Karpas-422 (cell line): ENCODE measurements at regions not wholly inside any gene's neighbourhood (a gene's known extent, or its start where the extent isn't known, plus 50 kb on each side); places are given as distances from the start of the nearest gene placed in this dataset.

ENCODE experiments used
- DNase-seq: peaks from one replicate; pipeline ENCODE4 v3.0.0-alpha.2; 2015
- H2AFZ ChIP-seq: fragments of 200-600 bp; sonication (generic); 2 replicates; pipeline ENCODE4 v1.6.1; 2014; ENCODE audit warnings: antibody characterized with exemption, low read length, mixed read lengths
- H3K27ac ChIP-seq: fragments of 200-600 bp; sonication (generic); 2 replicates; pipeline ENCODE4 v1.5.1; 2014; ENCODE audit warnings: mild to moderate bottlenecking, low read length, moderate library complexity
- H3K27me3 ChIP-seq: fragments of 200-600 bp; sonication (generic); 2 replicates; pipeline ENCODE4 v1.6.1; 2014; ENCODE audit warnings: low read length, mixed read lengths
- H3K36me3 ChIP-seq: fragments of 200-600 bp; sonication (generic); 2 replicates; pipeline ENCODE4 v1.6.1; 2014; ENCODE audit warnings: low read length, mixed read lengths; ENCODE audit not compliant: insufficient read depth
- H3K4me1 ChIP-seq: fragments of 200-600 bp; sonication (generic); 2 replicates; pipeline ENCODE4 v1.6.1; 2014; ENCODE audit warnings: mild to moderate bottlenecking, low read length, mixed read lengths
- H3K4me2 ChIP-seq: fragments of 200-600 bp; sonication (generic); 2 replicates; pipeline ENCODE4 v1.6.1; 2014; ENCODE audit warnings: low read length, low read depth, mild to moderate bottlenecking; ENCODE audit not compliant: poor library complexity, severe bottlenecking
- H3K4me3 ChIP-seq: fragments of 200-600 bp; sonication (generic); 2 replicates; pipeline ENCODE4 v1.5.1; 2014; ENCODE audit warnings: mild to moderate bottlenecking, antibody characterized with exemption, low read length, mixed read lengths
- H3K79me2 ChIP-seq: fragments of 200-600 bp; sonication (generic); 2 replicates; pipeline ENCODE4 v1.6.1; 2014; ENCODE audit warnings: mild to moderate bottlenecking, low read length, mixed read lengths
- H3K9ac ChIP-seq: fragments of 200-600 bp; sonication (generic); 2 replicates; pipeline ENCODE4 v1.6.0; 2014; ENCODE audit warnings: low read length
- H3K9me2 ChIP-seq: fragments of 200-600 bp; sonication (generic), shearing (Covaris generic); replicated peaks from 2 replicates; pipeline ENCODE4 v1.6.0; 2014; ENCODE audit warnings: mild to moderate bottlenecking, low read length, moderate library complexity; ENCODE audit not compliant: insufficient read depth
- H3K9me3 ChIP-seq: fragments of 300-700, 200-600 bp; sonication (generic); 2 replicates; pipeline ENCODE4 v1.6.1; 2014; ENCODE audit warnings: low read length, mixed read lengths
- H4K20me1 ChIP-seq: fragments of 200-600 bp; sonication (generic); 2 replicates; pipeline ENCODE4 v1.6.1; 2014; ENCODE audit warnings: mild to moderate bottlenecking, antibody characterized with exemption, low read length, low read depth; ENCODE audit not compliant: insufficient read depth

DNA sequence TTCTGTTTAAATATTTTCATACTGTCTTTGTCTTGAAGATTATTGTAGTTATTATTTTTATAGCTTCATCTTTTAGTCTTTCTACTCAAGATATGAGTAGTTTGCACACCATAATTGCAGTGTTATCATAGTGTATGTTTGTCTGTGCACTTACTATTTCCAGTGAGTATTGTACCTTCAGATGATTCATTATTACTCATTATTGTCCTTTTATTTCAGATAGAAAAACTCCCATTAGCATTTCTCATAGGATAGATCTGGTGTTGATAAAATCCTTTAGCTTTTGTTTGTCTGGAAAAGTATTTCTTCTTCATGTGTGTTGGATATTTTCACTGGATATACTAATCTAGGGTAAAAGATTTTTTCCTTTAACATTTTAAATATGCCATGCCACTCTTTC is 646.2 kb upstream of the GRM3 start:
- DNase-seq: no peak
- no peak overlapping the region for H2AFZ ChIP-seq
- H3K27me3 ChIP-seq: no peaks in the 10 kb centered on the region
- peaks cover 29% of the 10 kb centered on the region for H3K9me3 ChIP-seq
- H3K27ac ChIP-seq: no peak overlapping the region
- H3K79me2 ChIP-seq: no peaks in the 10 kb centered on the region
- no peaks in the 10 kb centered on the region for H3K9me2 ChIP-seq
- no peak overlapping the region for H3K4me2 ChIP-seq
- H4K20me1 ChIP-seq: no peaks in the 10 kb centered on the region
- no peak overlapping the region for H3K4me3 ChIP-seq
- no peaks in the 10 kb centered on the region for H3K4me1 ChIP-seq
- H3K9ac ChIP-seq: no peak overlapping the region
- H3K36me3 ChIP-seq: no peaks in the 10 kb centered on the region

DNA sequence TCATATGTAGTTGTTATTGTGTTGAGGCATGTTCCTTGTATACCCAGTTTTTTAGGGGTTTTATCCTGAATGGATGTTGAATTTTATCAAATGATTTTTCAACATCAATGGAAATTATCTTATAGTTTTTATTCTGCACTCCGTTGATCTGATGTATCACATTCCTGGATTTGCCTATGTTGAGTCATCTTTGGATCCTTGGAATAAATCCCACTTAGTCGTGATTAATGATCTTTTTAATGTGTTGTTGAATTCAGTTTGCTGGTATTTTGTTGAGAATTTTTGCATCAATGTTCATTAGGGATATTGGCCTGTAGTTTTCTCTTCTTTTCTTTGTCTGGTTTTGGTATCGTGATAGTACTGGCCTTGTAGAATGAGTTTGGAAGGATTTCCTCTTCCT is 648.6 kb upstream of the GRM3 start:
- Histone ChIP-seq H3K4me2 (no peak overlapping the region), H3K36me3 (no peaks in the 10 kb centered on the region), H3K27ac (no peak overlapping the region), H4K20me1 (no peaks in the 10 kb centered on the region), H3K9me2 (no peaks in the 10 kb centered on the region), H3K4me3 (no peak overlapping the region), H3K9ac (no peak overlapping the region), H3K4me1 (no peaks in the 10 kb centered on the region), H3K79me2 (no peaks in the 10 kb centered on the region), H3K9me3 (peaks cover 15% of the 10 kb centered on the region), H2AFZ (no peak overlapping the region), H3K27me3 (no peaks in the 10 kb centered on the region)
- no peak for DNase-seq

DNA sequence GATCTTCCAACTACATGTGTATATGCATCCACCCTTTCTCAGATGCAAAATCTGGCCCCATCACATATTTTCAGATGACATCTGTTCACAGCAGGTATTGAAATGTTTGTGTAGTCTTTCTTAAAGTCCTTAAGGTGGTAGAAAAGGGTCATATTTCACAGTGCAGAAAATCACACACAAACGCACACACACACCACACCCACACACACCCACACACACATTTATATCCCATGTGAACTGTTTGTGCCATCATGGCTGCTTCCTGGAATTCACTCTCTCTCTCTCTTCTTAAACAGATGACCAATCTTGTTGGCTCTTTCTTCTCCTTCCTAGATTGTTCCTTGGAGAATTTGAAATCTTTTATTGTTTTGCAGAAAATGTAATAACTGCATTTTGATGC is 663.0 kb upstream of the GRM3 start:
- Histone ChIP-seq H3K9ac (no peak overlapping the region), H4K20me1 (no peaks in the 10 kb centered on the region), H3K27ac (no peak overlapping the region)

GRCh38 chr7:85974176-85974575 is 669.5 kb upstream of the GRM3 start:
- Histone ChIP-seq H3K79me2 (no peaks in the 10 kb centered on the region), H3K4me1 (no peaks in the 10 kb centered on the region), H3K36me3 (no peaks in the 10 kb centered on the region), H3K4me2 (no peak overlapping the region), H3K9me3 (peaks cover 16% of the 10 kb centered on the region), H3K9ac (no peak overlapping the region), H3K9me2 (no peaks in the 10 kb centered on the region), H4K20me1 (no peaks in the 10 kb centered on the region), H3K27me3 (no peaks in the 10 kb centered on the region), H3K4me3 (no peak overlapping the region), H3K27ac (no peak overlapping the region), H2AFZ (no peak overlapping the region)
- DNase-seq: no peak

More for the DNA sequence above, 663.0 kb upstream of the GRM3 start:
- Histone ChIP-seq H3K27me3 (no peaks in the 10 kb centered on the region), H3K9me2 (no peaks in the 10 kb centered on the region), H3K9me3 (peaks cover 5% of the 10 kb centered on the region), H2AFZ (no peak overlapping the region), H3K4me3 (no peak overlapping the region), H3K4me1 (no peaks in the 10 kb centered on the region), H3K4me2 (no peak overlapping the region), H3K79me2 (no peaks in the 10 kb centered on the region), H3K36me3 (no peaks in the 10 kb centered on the region)
- DNase-seq: no peak

- Histone ChIP-seq H2AFZ (no peak overlapping the region), H3K27ac (no peak overlapping the region)
- DNase-seq: no peak
These were observed 671.1 kb upstream of the GRM3 start for GRCh38 chr7:85972504-85973141.

DNA sequence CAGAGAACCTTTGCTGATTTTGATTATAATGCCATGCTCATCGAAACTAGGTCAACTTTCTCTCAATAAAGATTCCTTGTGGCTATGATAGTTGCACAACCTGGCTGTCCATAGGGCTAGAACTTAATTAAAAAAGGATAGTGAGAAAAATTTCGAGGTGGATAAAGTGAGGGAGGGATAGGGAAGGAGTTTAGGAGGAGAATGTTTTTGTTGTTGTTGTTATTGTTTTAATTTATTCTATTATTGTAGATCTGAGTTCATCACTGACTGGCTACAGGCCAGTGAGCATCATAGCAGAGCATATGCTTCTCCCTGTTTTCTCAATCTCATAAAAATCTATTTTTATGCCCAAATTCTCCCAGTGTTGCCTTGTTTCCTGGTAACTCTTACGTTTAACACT is 688.7 kb upstream of the GRM3 start:
- no peaks in the 10 kb centered on the region for H3K79me2 ChIP-seq
- DNase-seq: no peak
- no peaks in the 10 kb centered on the region for H3K9me2 ChIP-seq
- H3K4me3 ChIP-seq: no peak overlapping the region
- H3K9me3 ChIP-seq: peaks cover 38% of the 10 kb centered on the region
- no peak overlapping the region for H3K4me2 ChIP-seq
- H2AFZ ChIP-seq: no peak overlapping the region
- no peak overlapping the region for H3K9ac ChIP-seq
- H4K20me1 ChIP-seq: no peaks in the 10 kb centered on the region
- H3K27me3 ChIP-seq: no peaks in the 10 kb centered on the region
- H3K27ac ChIP-seq: no peak overlapping the region
- no peaks in the 10 kb centered on the region for H3K4me1 ChIP-seq
- no peaks in the 10 kb centered on the region for H3K36me3 ChIP-seq

More at GRCh38 chr7:85972504-85973141, 671.1 kb upstream of the GRM3 start:
- no peaks in the 10 kb centered on the region for H4K20me1 ChIP-seq
- H3K27me3 ChIP-seq: no peaks in the 10 kb centered on the region
- no peaks in the 10 kb centered on the region for H3K9me2 ChIP-seq
- no peak overlapping the region for H3K9ac ChIP-seq
- H3K79me2 ChIP-seq: no peaks in the 10 kb centered on the region
- H3K4me3 ChIP-seq: no peak overlapping the region
- peaks cover 18% of the 10 kb centered on the region for H3K9me3 ChIP-seq
- H3K4me2 ChIP-seq: no peak overlapping the region
- H3K4me1 ChIP-seq: no peaks in the 10 kb centered on the region
- H3K36me3 ChIP-seq: no peaks in the 10 kb centered on the region

DNA sequence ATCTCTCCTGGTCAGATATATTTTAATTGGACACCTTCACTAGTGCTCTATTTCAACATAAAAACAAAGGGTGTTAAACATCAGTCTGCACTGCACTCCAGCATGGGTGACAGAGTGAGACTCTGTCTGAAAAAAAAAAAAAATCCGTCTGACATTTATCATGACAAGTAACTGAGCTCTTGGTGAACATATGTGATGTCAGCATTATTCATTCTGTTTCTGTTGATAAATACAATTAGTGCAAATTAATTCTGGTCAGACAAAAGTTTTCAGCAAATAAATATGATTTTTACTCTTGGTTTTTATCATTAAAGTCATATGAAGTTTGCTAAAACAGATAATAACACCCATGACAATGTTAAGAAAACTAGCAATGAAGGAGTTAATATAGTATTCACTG is 692.8 kb upstream of the GRM3 start:
- no peaks in the 10 kb centered on the region for H3K4me1 ChIP-seq
- no peaks in the 10 kb centered on the region for H3K9me2 ChIP-seq
- H3K9ac ChIP-seq: no peak overlapping the region
- no peak overlapping the region for H3K27ac ChIP-seq
- peaks cover 49% of the 10 kb centered on the region for H3K9me3 ChIP-seq
- no peak overlapping the region for H2AFZ ChIP-seq
- no peaks in the 10 kb centered on the region for H3K79me2 ChIP-seq
- H3K27me3 ChIP-seq: no peaks in the 10 kb centered on the region
- no peak overlapping the region for H3K4me2 ChIP-seq
- no peak overlapping the region for H3K4me3 ChIP-seq
- DNase-seq: no peak
- H3K36me3 ChIP-seq: no peaks in the 10 kb centered on the region
- no peaks in the 10 kb centered on the region for H4K20me1 ChIP-seq

- H3K9ac ChIP-seq: no peak overlapping the region
- H3K9me3 ChIP-seq: peaks cover 49% of the 10 kb centered on the region
- H3K36me3 ChIP-seq: no peaks in the 10 kb centered on the region
- H3K9me2 ChIP-seq: no peaks in the 10 kb centered on the region
- no peak for DNase-seq
- no peaks in the 10 kb centered on the region for H3K27me3 ChIP-seq
- no peak overlapping the region for H3K4me2 ChIP-seq
- no peak overlapping the region for H3K27ac ChIP-seq
- no peaks in the 10 kb centered on the region for H3K79me2 ChIP-seq
- no peak overlapping the region for H3K4me3 ChIP-seq
- H3K4me1 ChIP-seq: no peaks in the 10 kb centered on the region
- H4K20me1 ChIP-seq: no peaks in the 10 kb centered on the region
- H2AFZ ChIP-seq: no peak overlapping the region
These were observed 693.3 kb upstream of the GRM3 start for GRCh38 chr7:85950418-85950817.

DNA sequence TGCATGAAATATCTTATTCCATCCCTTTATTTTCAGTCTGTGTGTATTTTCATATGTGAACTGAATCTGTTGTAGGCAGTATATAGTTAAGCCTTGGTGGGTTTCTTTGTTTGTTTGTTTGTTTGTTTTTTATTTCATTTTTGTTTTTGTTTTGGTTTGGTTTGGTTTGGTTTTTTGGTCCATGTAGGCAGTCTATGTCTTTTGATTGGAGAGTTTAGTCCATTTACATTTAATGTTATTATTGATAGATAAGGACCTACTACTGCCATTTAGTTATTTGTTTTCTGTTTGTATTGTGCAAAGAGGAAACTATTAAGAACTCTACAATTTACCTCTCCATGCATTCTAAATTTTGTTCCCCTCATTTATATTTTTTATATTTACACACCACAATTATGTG is 695.9 kb upstream of the GRM3 start:
- H2AFZ ChIP-seq: no peak overlapping the region
- no peaks in the 10 kb centered on the region for H3K4me1 ChIP-seq
- H3K4me3 ChIP-seq: no peak overlapping the region
- no peak overlapping the region for H3K27ac ChIP-seq
- H3K9me2 ChIP-seq: no peaks in the 10 kb centered on the region
- H3K36me3 ChIP-seq: no peaks in the 10 kb centered on the region
- no peaks in the 10 kb centered on the region for H4K20me1 ChIP-seq
- DNase-seq: no peak
- H3K9me3 ChIP-seq: peaks cover 42% of the 10 kb centered on the region
- H3K27me3 ChIP-seq: no peaks in the 10 kb centered on the region
- no peaks in the 10 kb centered on the region for H3K79me2 ChIP-seq
- no peak overlapping the region for H3K9ac ChIP-seq
- no peak overlapping the region for H3K4me2 ChIP-seq
